HG03139 (cell line): ENCODE measurements at regions not wholly inside any gene's neighbourhood (a gene's known extent, or its start where the extent isn't known, plus 50 kb on each side); places are given as distances from the start of the nearest gene placed in this dataset.

Experiments used
- ATAC-seq: cut with Tn5 transposase; IDR thresholded peaks from one replicate; pipeline ENCODE4 v1.9.1; 2021; ENCODE audit not compliant: unreplicated experiment

GRCh38 chr1:214823311-214824117, 220.5 kb downstream of the CENPF start:
- ATAC-seq: no peak

- ATAC-seq: no peak
These were observed 221.8 kb downstream of the CENPF start for GRCh38 chr1:214824763-214825162.

DNA sequence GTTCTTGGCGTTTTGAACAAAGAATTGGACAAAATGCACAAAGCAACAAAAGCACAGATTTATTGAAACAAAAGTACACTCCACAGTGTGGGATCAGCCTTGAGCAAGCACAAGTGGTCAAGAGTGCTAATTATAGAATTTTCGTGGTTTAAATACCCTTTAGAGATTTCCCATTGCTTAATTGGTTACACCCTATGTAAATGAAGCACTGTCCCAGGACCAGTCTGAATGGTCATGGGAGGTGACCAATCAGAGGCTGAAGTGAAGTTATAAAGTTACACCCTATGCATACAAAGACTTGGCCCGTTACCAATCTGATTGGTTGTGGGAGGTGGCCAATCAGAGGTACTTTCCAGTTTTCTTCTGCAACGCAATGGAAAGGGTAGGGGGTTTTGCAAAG, 223.6 kb downstream of the CENPF start:
- no peak for ATAC-seq

DNA sequence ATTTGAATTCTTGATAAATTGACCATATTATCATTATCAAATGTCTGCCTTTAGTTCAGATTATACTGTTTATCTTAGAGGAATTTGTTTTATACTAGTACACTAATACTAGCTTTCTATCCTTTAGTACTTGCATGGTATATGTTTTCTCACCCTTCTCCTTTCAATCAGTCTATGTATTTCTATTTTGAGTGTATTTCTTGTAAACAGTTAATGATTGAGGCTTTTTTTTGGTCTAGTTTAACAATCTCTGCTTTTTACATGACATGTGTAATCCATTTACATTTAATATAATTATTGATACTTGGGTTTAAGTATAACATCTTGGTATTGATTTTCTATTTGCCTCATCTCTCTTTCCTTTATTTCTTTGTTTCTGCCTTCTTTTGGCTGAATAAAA, 224.9 kb downstream of the CENPF start:
- ATAC-seq: no peak

- ATAC-seq: no peak
These were observed 227.9 kb downstream of the CENPF start for GRCh38 chr1:214830941-214831340.

DNA sequence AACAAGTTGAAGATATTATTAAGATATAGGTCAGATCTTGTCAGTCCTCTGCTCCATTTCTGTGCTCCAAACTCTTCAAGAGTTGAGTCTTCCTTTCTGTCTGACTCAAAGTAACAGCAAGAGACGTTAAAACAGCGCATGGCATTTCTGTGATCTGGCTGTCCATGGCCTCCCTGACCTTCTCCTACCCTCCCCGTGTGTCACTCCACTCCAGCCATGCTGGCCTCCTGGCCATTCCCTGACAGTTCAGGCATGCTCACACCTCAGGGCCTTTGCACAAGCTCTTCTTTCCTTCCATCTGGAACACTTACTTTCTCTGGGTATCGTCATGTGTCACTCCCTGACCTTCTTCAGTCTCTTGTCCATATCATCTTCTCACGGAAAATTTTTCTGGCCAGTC, 229.0 kb downstream of the CENPF start:
- ATAC-seq: no peak

- no peak for ATAC-seq
These were observed 230.3 kb downstream of the CENPF start for GRCh38 chr1:214833178-214833756.

- no peak for ATAC-seq
These were observed 234.4 kb downstream of the CENPF start for GRCh38 chr1:214837376-214837775.

DNA sequence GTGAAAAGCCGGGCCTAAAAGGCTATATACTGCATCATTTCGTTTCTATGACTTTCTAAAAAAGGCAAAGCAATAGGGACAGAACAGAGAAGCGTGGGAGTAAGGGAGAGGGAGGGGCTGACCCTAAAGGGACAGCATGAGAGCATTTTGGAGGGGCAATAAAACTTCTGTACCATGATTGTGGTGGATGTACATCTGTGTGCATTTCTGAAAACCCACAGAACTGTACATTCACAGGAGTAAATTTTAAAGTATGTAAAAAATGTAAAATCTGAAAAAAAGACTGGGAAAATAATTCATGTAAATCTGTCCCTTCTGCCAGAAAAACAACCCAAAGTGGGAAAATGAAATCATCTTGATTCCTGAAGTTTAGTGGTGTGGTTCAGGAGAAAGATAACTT, 235.4 kb downstream of the CENPF start:
- ATAC-seq: no peak

- no peak for ATAC-seq
These were observed 237.4 kb downstream of the CENPF start for GRCh38 chr1:214840356-214840755.

DNA sequence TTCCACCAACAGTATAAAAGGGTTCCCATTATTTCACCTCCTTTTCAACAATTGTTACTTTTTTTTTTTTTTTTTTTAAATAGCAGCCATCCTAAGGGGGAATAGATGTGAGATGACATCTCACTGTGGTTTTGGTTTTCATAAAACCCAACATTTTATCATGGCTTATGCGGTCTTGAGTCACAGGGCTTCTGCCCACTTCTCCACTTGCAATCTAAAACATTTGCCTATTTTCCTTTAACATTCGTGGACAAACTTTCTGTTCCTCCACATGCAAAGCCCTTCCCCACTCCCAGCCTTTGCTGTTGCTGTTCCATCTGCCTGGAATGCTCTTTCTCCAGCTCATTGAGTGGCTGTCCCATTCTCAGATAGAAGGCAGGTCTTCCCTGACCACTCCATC, 239.7 kb upstream of the KCNK2 start:
- no peak for ATAC-seq

DNA sequence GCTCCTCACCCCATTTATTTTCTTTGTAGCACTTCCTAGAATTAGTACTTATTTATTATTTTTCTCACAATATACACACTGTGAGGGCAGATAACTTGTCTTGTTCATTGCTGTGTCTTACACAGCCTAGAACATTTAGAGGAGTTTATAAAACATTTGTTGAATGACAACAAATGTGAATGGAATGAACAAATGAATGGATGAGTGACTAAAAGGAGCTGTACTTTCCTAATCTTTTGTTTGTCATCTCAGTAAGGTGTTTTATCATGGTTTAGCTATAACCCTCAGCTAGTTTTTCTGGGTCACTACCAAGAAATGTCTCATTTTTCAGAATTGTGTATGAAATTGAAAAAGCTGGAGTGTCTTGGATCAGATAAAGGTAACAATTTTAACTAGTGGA, 239.3 kb upstream of the KCNK2 start:
- ATAC-seq: no peak

GRCh38 chr1:214844319-214844718, 238.2 kb upstream of the KCNK2 start:
- no peak for ATAC-seq

DNA sequence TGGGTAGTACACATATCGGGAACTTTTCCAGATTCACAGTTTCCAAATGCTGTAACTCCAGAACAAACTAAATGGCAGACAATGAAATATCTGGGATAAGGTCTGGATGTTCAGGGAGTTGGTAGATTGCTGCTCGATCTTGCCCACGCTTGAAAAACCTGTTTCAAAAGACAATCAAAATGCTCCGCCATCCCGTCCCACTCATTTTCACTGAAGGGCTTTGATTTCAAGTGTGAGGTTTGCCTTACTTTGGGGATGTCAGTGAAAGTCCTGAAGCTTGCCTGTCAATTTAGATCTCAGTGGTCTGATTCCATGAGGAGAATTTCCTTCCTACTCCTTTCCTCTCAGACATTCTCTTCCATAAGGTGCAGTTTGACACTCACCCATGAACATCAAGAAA, 236.3 kb upstream of the KCNK2 start:
- ATAC-seq: no peak

GRCh38 chr1:214847071-214847810, 235.3 kb upstream of the KCNK2 start:
- no peak for ATAC-seq

GRCh38 chr1:214848101-214848500, 234.4 kb upstream of the KCNK2 start:
- no peak for ATAC-seq

DNA sequence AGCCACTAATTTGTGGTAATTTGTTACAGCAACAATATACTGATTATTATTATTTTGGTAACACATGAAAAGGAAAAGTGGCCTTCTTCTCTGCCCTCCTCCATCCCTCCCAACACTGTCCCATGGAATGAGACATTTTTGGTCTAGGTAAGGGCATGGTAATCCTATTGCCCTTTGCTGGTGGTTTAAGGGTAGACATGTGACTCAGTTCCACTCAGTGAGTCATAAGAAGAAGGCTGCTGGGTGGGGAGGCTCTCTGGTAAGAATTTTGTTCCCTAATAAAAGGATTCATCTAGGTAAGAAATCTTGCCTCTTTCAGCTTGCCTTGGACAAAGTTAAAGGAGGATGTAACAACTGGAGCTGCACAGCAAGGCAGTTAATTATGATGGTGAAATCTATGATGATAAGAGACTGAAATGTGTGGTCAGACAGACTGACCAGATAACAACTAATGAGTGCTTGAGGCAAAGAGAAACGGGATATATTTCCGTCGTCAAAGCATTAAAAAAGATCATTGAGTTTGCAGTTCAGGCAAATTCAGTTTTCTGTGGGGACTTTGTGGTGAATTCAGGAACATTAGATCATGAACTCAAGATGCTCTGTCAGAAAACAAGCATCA, 232.0 kb upstream of the KCNK2 start:
- ATAC-seq: no peak

DNA sequence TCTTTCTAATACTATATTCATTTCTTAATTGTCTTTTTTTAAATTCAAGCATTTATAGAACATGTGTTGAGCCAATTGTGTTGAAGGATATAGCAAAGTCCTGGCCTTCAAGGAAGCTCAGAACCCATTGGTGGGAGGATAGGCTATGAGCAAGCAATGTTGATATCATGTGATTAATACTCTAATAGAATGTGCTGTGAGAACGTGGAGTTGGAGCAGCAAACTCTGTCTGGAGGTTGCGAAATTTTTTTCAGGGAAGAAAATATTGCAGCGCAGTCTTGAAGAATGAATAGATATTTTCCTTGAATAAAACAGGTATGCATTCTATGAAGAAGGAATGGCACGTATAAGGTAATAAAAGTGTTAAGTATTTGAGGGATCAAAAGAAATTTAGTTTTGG, 229.2 kb upstream of the KCNK2 start:
- no peak for ATAC-seq

DNA sequence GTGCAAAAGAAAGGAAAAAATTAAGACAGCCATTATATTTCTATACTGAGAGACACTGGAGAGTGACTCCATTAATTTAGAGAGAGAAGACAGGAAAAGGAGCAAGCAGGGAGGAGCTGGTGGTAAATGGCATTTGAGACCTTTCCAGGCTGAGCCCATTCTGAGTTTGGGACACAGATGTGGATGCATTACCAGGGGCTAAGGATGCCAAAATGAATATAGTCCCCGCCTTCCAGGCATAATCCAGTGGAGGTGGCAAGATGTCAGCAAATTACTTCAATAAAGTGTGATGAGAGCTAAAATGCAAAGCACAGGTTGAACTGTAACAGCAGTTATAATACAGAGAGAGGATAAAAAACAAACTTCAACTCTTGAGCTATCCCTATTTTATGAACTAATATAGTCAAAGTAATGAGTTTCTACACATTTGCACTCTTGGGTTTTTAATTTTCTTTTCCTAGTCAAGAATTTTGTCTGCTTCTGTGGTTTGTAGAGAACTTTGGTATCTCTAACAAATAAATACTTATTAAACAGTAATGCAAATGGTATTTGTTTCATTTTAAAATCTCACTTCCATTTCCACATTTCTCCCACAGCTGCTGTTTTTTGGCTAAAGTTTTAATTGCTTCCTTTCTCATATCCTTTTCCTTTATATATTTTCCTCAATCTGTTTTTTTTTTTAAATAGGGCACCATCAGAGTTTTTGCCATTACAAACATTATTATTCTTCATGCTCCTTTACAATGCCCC, 228.2 kb upstream of the KCNK2 start:
- ATAC-seq: no peak

GRCh38 chr1:214856843-214857242, 225.7 kb upstream of the KCNK2 start:
- ATAC-seq: no peak

DNA sequence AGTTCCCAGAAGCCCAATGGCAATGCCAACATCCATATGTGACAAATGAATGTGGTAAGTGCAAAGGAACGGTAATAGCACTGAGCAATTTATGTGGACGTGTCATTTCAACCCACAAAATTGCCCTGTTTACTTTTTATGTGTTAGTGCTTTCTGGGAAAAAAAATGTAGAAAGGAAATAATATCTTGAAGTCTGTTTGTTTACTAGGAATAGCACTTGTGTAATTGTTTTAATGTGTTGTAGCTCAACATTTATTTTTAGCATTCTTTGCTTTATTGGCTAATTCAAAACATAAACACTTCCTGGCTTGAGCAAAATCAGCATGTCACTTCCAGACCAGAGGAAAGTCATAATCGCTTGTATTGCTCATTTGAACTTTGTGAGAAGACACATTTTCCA, 224.8 kb upstream of the KCNK2 start:
- ATAC-seq: no peak
